GM12801 (cell line): ENCODE measurements at regions not wholly inside any gene's neighbourhood (a gene's known extent, or its start where the extent isn't known, plus 50 kb on each side); places are given as distances from the start of the nearest gene placed in this dataset.

ENCODE experiments used
- CTCF ChIP-seq: IDR thresholded peaks from one replicate; pipeline ENCODE4 v1.5.1; 2011; ENCODE audit warnings: control low read depth; ENCODE audit not compliant: insufficient read length; ENCODE audit errors: extremely low read depth

DNA sequence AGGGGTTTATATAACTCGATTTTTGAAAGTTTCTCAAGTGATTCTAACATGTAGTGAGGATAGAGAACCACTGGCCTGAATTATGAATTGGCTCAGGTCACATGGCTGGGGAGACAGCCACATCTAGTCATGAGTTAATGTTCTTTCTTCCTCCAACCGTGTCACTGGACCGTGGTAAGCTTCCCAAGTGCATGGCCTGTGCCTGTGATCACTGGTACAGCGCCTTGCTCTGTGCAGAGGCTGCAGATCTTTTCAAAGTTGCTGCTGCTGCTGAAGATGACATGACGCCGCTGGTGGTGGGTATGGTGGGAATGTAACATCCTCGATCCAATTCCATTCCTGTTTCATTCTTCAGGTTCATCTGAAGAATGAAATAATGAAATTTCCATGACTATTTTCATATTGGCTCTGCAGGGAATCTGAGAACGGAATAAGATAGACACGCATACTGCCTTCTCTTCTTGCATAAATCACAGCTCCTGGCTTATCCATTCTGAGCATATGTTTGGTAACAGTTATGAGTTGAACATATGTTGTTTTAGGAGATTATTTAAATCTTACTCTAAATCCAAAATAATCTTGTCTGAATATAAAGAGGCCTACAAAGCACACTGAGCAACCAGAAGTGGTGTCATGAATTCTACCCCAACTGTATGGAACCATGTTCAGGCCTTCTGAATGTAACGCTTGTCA is 100.5 kb upstream of the THSD7B start:
- TF ChIP-seq CTCF, result no peak

- TF ChIP-seq CTCF, result no peak
Observed at GRCh38 chr2:136658201-136658600, 107.1 kb upstream of the THSD7B start.

DNA sequence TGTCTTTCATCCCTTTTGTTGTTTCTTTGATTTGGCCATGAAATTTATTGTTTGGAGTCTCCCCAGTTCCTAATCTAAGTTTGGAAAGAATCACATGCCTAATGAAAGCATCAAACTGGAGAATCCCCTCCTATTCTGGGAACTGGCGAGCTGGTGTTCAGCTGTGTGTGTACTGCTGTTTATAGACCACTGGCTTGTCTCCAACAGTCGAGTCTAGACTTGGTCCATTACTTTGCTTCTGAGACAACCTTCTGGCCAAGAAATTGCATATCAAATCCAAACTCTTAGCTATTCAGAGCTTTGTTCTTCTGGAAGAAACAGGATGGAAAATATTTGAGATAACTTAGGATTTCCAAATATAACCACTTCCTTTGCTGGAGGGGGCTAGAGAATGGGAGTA is 111.5 kb upstream of the THSD7B start:
- TF ChIP-seq CTCF, result no peak

DNA sequence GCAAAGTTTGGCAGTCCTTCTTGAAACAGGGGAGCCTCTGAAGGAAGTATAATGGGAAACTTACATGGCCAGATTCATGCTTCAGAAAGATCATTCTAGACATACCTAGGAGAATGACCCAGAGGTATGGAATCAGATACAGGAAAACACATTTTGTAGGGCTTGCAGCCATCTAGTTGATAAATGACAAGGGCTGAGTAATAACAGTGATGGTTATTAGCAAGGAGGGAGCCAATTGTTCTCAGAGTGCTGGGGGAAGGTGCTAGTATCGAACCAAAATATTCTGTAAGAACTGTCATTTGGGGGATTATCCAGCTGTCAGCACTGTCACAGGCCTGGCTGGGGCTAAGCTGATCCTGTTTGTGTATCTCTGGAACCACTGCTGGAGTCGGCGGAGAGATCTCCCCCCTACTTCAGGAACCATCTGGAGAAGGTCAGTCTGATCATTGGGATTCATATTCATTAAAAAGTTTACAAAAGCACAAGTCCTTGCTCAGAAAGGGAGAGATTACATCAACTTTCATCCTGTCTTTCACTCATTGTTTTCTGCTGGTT is 113.8 kb upstream of the THSD7B start:
- TF ChIP-seq CTCF, result no peak

GRCh38 chr2:136647039-136647438 is 118.3 kb upstream of the THSD7B start:
- TF ChIP-seq CTCF, result no peak

DNA sequence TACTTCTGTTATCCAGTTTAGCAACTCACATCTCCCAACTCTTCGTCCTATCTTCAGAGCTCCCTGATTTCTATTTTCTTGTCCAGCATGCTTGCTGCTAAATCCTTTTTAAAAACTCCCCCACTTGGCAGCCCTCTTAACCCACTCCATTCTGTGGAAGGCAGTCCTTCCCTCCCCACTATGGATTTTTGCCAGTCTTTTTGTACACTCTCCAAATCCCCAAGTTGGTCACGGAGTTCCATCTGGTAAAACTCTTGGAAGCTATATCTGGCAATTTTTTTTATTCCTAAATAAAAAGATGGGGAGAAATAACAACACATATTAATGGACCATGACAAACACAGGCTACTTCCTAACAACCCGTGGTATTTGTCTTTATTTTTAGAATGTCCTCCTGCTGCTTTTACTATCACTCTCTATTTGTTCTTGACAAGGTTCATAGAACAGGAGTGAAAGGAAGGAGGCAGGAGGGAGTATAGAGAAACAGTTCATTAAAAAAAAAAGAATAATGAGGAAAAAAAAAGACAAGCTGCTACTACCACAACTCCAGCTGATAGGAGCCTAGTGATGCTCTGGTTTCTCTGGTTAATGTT is 120.0 kb upstream of the THSD7B start:
- no peak for TF ChIP-seq CTCF

- TF ChIP-seq CTCF, result no peak
Observed at GRCh38 chr2:136639651-136640050, 125.7 kb upstream of the THSD7B start.
